Epithelial cell of prostate (primary cell): ENCODE measurements at regions not wholly inside any gene's neighbourhood (a gene's known extent, or its start where the extent isn't known, plus 50 kb on each side); places are given as distances from the start of the nearest gene placed in this dataset.

Source experiments
- DNase-seq: peaks from one replicate; pipeline ENCODE4 v3.0.0-alpha.2; 2011; ENCODE audit warnings: low read depth, low spot score
- H3K27ac ChIP-seq: fragments of 450-650 bp; 2 replicates; pipeline ENCODE4 v1.5.1; 2017; ENCODE audit warnings: mild to moderate bottlenecking

DNA sequence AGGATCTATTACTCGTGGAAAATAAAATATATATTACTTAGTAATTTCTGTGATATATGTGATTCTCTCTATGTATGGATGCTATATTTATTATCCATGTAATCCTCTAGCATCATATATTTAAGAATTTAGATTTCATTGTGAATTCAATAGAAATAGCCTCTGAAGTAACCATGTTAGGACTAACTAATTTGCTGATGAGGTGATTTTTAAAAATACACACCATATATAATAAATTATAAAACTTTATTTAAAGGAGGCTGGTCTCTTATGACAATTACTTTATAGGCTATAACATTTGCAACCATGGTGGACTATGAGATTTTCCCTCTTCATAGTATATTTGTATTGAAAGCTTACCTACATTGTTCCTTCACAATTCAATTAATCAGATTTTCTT is 424.9 kb upstream of the MGAT4C start:
- DNase-seq, result no peak
- no peak overlapping the region for H3K27ac ChIP-seq

GRCh38 chr12:86675197-86675596 is 419.0 kb upstream of the MGAT4C start:
- DNase-seq, result no peak
- H3K27ac ChIP-seq, result no peak overlapping the region

GRCh38 chr12:86670986-86671385 is 414.8 kb upstream of the MGAT4C start:
- no peak for DNase-seq
- no peak overlapping the region for H3K27ac ChIP-seq

DNA sequence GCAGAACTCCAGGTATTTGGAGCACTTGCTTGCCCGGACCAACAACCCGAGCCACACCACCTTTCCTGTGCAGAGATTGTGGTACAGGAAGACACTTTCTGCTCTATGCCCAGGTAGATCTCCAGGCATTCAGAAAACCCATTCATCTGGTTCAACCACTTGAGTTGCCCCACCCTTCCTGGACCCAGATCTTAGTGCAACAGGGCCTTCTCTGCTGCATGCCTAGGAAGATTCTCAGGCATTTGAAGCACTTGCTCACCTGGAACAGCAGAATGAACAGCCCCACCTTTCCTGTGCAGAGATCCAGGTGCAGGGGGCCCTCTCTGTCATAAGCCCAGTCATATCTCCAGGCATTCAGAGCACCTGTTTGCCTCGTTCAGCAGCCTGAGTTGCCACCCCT is 412.8 kb upstream of the MGAT4C start:
- H3K27ac ChIP-seq, result peak overlapping the region; percentile 71
- peak; percentile 57 for DNase-seq

- DNase-seq, result no peak
- no peak overlapping the region for H3K27ac ChIP-seq
These were observed 410.1 kb upstream of the MGAT4C start for GRCh38 chr12:86666316-86666715.

DNA sequence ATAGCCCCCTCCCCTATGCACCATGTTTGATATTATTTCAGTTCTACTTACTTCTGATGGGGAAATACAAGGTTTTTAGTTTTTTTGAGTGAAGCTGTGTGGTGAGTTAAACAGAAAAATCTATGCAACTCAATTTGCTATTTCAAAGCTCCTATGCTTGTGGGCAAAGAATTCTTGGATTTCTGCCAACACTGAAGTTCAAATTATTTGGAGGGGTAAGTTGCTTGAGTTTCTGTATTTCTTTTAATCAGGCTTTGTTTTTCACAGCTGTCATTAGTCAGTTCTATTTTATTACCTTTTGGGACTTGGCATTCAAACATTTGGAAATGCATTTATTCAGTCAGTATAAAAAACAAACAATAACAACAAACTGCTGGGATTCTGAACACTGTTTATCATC is 407.5 kb upstream of the MGAT4C start:
- H3K27ac ChIP-seq, result no peak overlapping the region
- DNase-seq, result no peak

DNA sequence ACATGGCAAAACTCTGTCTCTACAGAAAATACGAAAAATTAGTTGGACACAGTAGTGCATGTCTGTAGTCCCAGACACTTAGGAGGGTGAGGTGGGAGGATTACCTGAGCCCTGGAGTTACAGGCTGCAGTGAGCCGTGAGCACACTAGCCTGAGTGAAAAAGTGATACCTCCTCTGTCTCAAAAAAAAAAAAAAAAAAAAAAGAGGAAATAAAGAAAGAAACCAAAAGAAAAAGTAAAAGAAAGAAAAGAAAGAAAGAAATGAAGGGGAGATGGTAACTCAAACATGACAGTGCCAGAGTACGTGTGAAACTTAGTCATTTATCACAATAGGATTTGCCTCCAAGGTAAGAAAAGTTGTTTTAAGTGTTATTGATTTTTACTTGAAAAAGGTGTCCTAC is 407.0 kb upstream of the MGAT4C start:
- no peak overlapping the region for H3K27ac ChIP-seq
- no peak for DNase-seq

DNA sequence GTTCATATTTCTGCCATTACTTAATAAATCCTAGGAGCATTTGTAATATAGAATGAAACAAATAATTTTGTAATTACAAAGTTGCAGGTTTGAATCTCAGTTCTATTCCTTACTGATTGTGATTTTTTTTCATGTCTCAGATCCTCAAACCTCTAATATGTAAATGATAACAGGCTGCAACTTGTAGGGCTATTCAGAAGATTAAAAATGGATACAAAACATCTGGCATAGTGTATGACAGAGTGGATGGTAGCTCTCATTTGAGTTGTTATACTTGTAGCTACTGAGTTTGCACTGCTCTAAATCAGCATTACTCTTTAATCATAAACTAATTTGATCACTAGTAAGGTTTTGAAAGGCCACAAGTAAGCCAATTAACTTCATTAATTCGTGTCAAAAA is 406.3 kb upstream of the MGAT4C start:
- no peak for DNase-seq
- no peak overlapping the region for H3K27ac ChIP-seq

- H3K27ac ChIP-seq, result peak overlapping the region; percentile 59
- peak; percentile 70 for DNase-seq
These were observed 404.4 kb upstream of the MGAT4C start for GRCh38 chr12:86660488-86661147.

DNA sequence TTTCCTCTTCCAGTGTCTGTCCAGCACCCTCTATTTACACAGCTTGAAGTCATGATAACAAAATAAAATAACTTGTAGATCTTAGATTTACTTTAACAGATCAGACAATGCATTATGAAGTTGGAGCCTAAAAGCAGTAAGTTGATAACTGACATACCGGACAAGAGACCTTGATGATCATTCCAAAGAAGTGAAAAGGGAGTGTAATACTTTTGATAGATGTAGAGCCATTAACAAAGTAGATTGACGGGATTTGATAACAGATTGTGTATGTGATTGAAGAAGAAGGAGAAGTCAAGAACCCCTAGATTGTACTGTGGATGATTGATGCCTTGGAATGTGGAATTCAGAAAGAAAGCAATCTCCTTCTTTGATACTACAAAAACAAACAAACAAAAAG is 403.8 kb upstream of the MGAT4C start:
- DNase-seq, result no peak

GRCh38 chr12:86658303-86658702 is 402.1 kb upstream of the MGAT4C start:
- no peak for DNase-seq

More for the DNA sequence above, 403.8 kb upstream of the MGAT4C start:
- H3K27ac ChIP-seq, result peak overlapping the region; percentile 59

GRCh38 chr12:86647800-86648199 is 391.6 kb upstream of the MGAT4C start:
- DNase-seq, result no peak
- H3K27ac ChIP-seq, result no peak overlapping the region

More at GRCh38 chr12:86658303-86658702, 402.1 kb upstream of the MGAT4C start:
- no peak overlapping the region for H3K27ac ChIP-seq

DNA sequence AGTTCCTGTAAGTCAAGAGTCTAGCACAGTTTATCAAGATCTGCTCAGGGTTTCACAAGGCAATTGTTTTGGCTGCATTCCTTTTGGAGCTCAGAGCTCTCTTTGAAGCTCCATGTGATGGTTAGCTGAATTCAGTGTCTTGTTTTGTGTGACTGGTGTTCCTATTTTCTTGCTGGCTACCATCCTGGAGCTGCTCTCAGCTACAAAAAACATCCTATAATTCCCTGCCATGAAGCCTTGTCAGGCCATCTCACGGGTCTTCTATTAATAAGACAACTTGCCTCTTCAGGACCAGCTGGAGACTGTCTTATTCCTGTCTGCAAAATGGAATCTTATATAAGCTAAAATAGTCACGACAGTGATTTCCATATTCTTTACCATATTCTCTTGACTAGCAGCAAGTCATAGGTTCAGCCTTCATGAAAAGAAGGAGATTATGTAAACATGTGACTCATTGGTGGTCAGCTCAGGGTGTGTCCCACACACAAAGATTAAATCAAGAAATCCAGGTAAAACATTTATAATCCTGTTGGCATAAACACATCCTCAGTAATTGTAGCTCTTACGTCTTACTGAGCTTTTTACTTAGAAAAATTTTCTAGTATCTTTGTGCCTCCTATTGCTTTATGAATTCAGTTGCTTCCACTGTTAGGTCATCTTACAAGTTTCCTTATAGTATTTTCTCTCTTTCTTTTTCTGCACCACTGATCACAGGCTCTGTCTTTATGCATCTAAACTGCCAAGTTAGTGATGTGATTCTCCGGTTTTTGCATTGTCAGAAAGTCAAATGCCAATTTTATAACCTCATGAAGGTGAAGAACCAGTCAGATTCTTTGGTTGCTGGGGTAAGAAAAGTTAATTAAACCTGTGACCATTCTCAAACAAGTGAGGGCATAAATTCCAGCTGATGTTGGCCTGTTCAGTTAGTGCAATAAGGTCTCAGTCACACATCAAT is 378.5 kb upstream of the MGAT4C start:
- DNase-seq, result peak; percentile 31
- no peak overlapping the region for H3K27ac ChIP-seq

DNA sequence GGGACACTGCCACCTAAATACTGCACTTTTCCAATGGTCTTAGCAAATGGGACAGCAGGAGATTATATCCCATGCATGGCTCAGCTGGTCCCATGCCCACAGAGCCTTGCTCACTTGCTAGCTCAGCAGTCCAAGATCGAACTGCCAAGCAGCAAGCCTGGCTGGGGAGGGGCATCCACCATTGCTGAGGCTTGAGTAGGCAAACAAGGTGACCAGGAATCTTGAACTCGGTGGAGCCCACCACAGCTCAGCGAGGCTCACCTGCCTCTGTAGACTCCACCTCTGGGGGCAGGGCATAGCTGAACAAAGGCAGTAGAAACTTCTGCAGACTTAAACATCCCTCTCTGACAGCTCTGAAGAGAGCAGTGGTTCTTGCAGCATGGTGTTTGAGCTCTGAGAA is 370.8 kb upstream of the MGAT4C start:
- DNase-seq, result no peak
- no peak overlapping the region for H3K27ac ChIP-seq

DNA sequence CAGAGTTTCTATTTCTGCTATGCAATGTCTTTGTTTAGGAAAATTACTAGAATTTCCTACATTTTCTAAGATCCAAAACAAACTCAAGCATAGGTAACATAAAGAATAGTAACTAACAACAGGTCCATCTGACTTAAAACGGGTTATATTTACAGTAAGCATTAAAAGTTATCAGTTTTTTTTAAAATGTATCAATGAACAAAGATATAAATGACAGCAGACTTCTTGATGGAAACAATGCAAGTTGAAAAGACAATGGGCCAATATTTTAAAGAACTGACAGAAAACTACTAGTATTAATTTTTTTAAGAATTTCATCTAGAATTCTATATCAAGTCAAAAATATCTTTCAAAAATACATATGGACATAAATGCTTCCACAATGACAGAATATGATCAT is 367.1 kb upstream of the MGAT4C start:
- no peak for DNase-seq
- no peak overlapping the region for H3K27ac ChIP-seq

- no peak overlapping the region for H3K27ac ChIP-seq
- no peak for DNase-seq
These were observed 365.8 kb upstream of the MGAT4C start for GRCh38 chr12:86621957-86622356.

GRCh38 chr12:86613311-86613710 is 357.1 kb upstream of the MGAT4C start:
- DNase-seq, result peak; percentile 5
- no peak overlapping the region for H3K27ac ChIP-seq

GRCh38 chr12:86608638-86609037 is 352.4 kb upstream of the MGAT4C start:
- DNase-seq, result no peak
- no peak overlapping the region for H3K27ac ChIP-seq

DNA sequence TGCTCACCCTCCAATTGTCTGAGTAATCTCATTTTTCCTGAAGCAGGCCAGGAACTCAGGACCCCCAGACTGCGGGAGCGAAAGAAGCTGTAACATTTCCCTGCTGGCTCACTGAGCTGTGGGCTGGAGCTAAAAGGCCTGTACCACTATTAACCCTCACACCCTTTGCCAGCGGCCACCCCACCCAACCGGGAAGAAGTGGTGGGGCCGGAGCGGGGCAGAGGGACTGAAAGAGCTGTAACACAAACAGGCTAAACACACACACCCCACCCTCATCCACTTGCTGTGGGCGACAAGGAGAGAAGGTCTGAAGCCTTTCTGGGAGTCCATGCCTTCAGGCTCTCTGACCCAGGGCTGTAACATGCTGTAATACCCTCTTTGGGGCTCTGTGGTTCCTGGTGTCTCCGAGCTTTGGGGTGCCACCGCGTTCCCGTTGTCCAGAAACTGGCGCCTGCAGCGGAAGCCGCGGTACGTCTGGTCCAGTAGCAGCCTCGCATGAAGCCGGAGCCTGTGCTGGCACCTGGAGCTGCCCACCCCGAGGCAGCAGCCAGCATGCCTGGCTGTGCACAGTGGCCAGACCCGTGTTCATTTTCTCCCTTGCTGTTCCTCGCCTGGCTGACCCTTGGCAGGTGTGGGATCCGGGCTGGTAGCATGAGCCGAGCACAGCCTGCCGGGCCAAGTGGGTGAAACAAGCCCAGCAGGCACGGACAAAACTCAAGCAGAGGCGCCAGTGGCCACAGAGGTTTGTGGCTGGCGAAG is 345.5 kb upstream of the MGAT4C start:
- DNase-seq, result no peak
- H3K27ac ChIP-seq, result no peak overlapping the region

DNA sequence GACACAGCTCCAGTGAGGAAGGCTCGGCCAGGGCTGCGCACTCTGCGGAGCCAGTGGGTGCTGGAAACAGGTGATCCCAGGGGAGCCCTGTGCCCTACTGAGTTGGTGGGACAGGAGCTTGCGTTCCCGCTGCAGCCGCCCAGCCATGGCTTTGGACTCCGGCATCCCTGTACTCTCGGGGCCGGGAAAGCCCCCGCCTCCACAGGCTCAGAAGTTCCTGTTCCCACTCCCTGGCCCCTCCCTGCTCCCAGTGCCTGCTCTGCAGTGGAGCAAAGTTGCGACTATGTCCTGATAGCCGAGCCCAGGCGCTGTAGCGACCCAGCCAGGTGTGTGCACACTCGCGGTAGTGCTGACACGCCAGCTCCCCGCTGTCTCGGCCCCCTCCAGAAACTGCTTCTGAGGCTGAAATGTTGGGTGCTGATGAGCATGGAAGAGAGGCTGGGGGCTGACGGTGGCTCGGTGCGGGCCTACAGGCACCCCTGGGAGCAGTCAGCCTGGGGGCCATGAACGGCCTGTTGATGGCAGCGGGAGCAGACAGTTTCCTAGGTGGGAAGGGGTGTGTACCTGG is 344.6 kb upstream of the MGAT4C start:
- no peak for DNase-seq
- no peak overlapping the region for H3K27ac ChIP-seq
